Osteoblast (primary cell): ENCODE measurements at regions not wholly inside any gene's neighbourhood (a gene's known extent, or its start where the extent isn't known, plus 50 kb on each side); places are given as distances from the start of the nearest gene placed in this dataset.

Experiments
- DNase-seq: peaks from one replicate; pipeline ENCODE4 v3.0.0; 2011; ENCODE audit warnings: low spot score, mixed read lengths; ENCODE audit not compliant: insufficient read length; ENCODE audit errors: missing footprints
- H2AFZ ChIP-seq: 2 replicates; pipeline ENCODE4 v1.6.0; 2011; ENCODE audit warnings: mild to moderate bottlenecking, low read length
- H3K27ac ChIP-seq: 2 replicates; pipeline ENCODE4 v1.5.1; 2011; ENCODE audit warnings: mild to moderate bottlenecking, low read depth, low read length, moderate library complexity
- H3K27me3 ChIP-seq: 2 replicates; pipeline ENCODE4 v1.6.0; 2012; ENCODE audit warnings: mild to moderate bottlenecking, control low read depth, inconsistent platforms, low read length, moderate library complexity; ENCODE audit not compliant: insufficient read depth
- H3K36me3 ChIP-seq: 2 replicates; pipeline ENCODE4 v1.5.1; 2011; ENCODE audit warnings: mild to moderate bottlenecking, low read length, control low read depth, moderate library complexity; ENCODE audit not compliant: insufficient read depth
- H3K4me1 ChIP-seq: 2 replicates; pipeline ENCODE4 v1.5.1; 2011; ENCODE audit warnings: mild to moderate bottlenecking, low read length, control low read depth, moderate library complexity; ENCODE audit not compliant: insufficient read depth
- H3K4me2 ChIP-seq: 2 replicates; pipeline ENCODE4 v1.6.0; 2011; ENCODE audit warnings: mild to moderate bottlenecking, low read length; ENCODE audit not compliant: insufficient read depth
- H3K4me3 ChIP-seq: fragments of 200-600 bp; sonication (generic); 3 replicates; pipeline ENCODE4 v1.5.1; 2012; ENCODE audit warnings: mild to moderate bottlenecking, low read length, inconsistent platforms; ENCODE audit not compliant: insufficient read depth
- H3K79me2 ChIP-seq: 2 replicates; pipeline ENCODE4 v1.6.0; 2012; ENCODE audit warnings: mild to moderate bottlenecking, low read length, control low read depth, inconsistent platforms; ENCODE audit not compliant: insufficient read depth
- H3K9me3 ChIP-seq: 2 replicates; pipeline ENCODE4 v1.5.1; 2011; ENCODE audit warnings: low read depth, low read length, control low read depth
- H4K20me1 ChIP-seq: 2 replicates; pipeline ENCODE4 v1.6.0; 2012; ENCODE audit warnings: mild to moderate bottlenecking, low read length, control low read depth; ENCODE audit not compliant: insufficient read depth
- CTCF ChIP-seq: IDR thresholded peaks from 2 replicates; pipeline ENCODE4 v1.5.1; 2011; ENCODE audit warnings: mild to moderate bottlenecking, low read depth, low read length, moderate library complexity; ENCODE audit errors: extremely low read depth

DNA sequence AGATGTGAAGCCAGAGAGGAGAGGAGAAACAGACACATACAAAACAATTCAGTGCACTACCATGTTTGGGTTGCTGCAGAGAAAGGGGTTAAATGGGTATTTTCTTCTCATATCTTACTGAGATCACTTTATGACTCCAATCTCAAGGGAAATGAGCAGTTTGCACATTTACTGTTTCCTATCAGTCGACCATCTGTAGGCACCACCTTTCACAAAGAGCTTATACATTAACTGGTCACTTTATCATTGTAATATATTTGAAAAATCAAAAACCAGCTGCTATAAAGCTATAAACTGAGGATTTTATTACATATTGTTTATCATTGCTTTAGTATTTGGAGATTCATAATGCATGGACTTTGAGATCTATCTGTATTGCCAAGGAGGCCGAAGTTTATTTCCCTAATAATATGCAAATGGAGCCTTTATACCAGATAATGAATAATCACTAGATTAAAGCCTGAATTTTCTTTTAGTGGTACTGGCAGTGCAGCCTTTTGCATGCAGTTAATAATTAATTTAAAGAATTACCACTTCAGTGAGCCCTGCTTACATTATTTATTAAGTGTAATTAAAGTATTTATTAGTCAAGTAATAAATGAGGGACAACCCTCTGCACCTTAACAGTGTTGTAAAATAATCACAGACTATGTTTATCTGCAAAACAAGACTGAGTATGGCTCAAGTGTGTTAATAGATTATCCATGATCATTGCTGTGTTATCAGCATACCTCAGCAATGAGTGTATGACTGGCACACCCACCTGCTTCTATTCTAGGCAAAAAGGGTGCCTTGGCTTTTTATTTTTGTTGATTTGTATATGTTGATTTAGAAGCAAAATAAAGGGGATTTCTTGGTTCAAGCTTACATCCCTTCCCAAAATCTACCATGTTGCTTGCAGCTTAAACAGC lies 167.7 kb upstream of the SLC14A2 start:
- no peak overlapping the region for H3K4me2 ChIP-seq
- peak; percentile 42 for DNase-seq

DNA sequence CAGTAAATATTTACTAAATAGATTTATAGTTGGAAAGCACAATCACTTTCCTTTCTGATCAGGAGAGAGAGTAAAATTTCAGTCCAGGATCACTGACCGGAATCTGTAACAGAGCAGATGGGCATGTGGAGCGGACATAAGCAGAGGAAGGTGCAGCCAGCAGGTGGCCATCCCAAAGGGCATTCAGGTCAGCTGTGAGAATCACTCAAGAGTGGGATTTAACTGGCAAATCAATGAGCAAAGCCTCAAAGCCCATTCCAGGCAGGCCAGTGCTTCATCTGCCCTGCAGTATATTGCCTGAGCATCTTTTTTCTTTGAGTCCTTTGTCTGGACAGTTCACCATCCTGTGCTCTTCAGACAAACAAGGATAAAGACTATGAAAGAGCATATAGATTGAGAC lies 166.4 kb upstream of the SLC14A2 start:
- Histone ChIP-seq H3K27ac (no peak overlapping the region), H3K27me3 (peaks cover 4% of the 10 kb centered on the region), H3K36me3 (no peaks in the 10 kb centered on the region), H4K20me1 (no peaks in the 10 kb centered on the region), H3K79me2 (no peaks in the 10 kb centered on the region), H3K4me1 (peaks cover 4% of the 10 kb centered on the region), H3K9me3 (no peaks in the 10 kb centered on the region), H2AFZ (no peak overlapping the region), H3K4me2 (no peak overlapping the region), H3K4me3 (no peak overlapping the region)
- DNase-seq = no peak
- TF ChIP-seq CTCF = no peak

More for the DNA sequence above, 167.7 kb upstream of the SLC14A2 start:
- Histone ChIP-seq H3K27ac (no peak overlapping the region), H3K27me3 (peaks cover 4% of the 10 kb centered on the region), H3K4me3 (no peak overlapping the region), H3K36me3 (no peaks in the 10 kb centered on the region), H4K20me1 (no peaks in the 10 kb centered on the region), H2AFZ (no peak overlapping the region), H3K9me3 (no peaks in the 10 kb centered on the region), H3K4me1 (peaks cover 4% of the 10 kb centered on the region), H3K79me2 (no peaks in the 10 kb centered on the region)
- TF ChIP-seq CTCF = no peak

DNA sequence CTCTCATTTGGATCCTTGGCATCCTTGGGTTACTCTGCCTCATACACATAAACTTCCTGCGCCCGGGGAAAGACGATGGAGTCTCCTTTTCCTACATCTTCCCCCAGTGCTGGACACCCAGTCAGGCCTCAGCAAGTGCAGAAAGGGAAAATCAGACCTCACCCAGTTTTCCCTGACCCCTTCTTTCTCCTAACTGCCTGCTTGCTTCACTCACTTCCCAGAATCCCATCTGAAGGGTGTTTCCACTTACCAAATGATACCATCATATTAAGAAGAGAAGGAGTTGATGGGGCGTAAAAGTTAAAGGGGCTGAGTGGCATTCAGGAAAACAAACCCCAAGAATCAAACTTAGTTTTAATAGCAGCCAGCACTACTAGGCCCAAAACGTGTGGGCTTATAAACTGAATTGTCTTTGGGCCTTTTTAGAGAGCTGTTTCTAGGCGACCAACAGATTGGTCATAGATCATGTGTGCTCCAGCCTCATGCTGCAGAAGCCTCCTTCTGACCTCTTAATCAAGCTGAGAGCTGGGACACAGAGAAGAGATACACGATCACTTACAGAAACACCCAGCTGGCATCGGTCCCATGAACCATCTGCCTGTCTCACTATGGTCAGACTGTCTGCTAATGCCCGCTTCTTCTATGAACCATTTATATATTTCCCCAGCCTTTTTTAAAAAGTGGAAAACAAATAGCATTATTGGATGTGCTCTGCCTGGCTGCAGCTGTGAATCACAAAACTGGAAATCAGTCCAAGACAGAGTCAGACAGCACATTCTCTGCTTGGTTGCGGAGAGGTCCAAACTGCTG lies 165.7 kb upstream of the SLC14A2 start:
- Histone ChIP-seq H3K4me3 (no peak overlapping the region), H3K36me3 (no peaks in the 10 kb centered on the region), H3K79me2 (no peaks in the 10 kb centered on the region), H4K20me1 (no peaks in the 10 kb centered on the region), H3K27me3 (peaks cover 4% of the 10 kb centered on the region), H3K27ac (peak overlapping the region; percentile 35), H3K4me2 (no peak overlapping the region), H3K9me3 (no peaks in the 10 kb centered on the region), H3K4me1 (peaks cover 4% of the 10 kb centered on the region), H2AFZ (peak overlapping the region; percentile 66)
- no peak for DNase-seq
- no peak for TF ChIP-seq CTCF
